ENCODE measurements at regions not wholly inside any gene's neighbourhood (a gene's known extent, or its start where the extent isn't known, plus 50 kb on each side); places are given as distances from the start of the nearest gene placed in this dataset.

DNA sequence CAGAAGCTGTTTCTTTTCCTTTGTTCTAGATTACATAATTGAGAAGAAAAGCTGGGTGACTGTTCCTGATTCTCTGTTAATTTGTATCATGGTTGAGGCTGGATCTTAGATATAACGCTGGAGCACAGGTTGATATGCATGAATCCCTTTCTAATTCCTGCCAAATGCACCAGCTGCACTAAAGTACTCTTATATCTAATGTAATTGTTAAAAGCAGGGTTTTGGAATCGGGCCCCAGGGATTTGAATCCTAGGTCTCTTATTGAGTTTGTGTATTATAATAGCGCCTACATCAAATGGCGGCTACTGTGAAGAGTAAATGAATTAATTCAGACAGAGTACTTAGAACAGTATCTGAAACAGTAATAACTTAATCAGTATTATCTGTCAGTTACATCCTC is 80.4 kb downstream of the MC4R start:
- TF ChIP-seq, protein P1, sequence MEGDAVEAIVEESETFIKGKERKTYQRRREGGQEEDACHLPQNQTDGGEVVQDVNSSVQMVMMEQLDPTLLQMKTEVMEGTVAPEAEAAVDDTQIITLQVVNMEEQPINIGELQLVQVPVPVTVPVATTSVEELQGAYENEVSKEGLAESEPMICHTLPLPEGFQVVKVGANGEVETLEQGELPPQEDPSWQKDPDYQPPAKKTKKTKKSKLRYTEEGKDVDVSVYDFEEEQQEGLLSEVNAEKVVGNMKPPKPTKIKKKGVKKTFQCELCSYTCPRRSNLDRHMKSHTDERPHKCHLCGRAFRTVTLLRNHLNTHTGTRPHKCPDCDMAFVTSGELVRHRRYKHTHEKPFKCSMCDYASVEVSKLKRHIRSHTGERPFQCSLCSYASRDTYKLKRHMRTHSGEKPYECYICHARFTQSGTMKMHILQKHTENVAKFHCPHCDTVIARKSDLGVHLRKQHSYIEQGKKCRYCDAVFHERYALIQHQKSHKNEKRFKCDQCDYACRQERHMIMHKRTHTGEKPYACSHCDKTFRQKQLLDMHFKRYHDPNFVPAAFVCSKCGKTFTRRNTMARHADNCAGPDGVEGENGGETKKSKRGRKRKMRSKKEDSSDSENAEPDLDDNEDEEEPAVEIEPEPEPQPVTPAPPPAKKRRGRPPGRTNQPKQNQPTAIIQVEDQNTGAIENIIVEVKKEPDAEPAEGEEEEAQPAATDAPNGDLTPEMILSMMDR (IDR thresholded peaks at IDR 0.05) = no peak
- TF ChIP-seq EP300 (IDR thresholded peaks at IDR 0.05) = no peak

All from tibial nerve (tissue), 4 donors.